Activated CD4-positive, alpha-beta T cell treated with anti-CD3 and anti-CD28 coated beads, Interleukin-2, Interleukin-6, amounts not matched to agents 100 ng/mL and 50 ng/mL, durations not matched to agents 16 hours and 8 hours (primary cell): ENCODE measurements at regions not wholly inside any gene's neighbourhood (a gene's known extent, or its start where the extent isn't known, plus 50 kb on each side); places are given as distances from the start of the nearest gene placed in this dataset.
"Not testable (repeated sequence)": the region's sequence is repeated elsewhere in the genome, so short reads cannot be mapped to it uniquely, and the experiment has no call there.

Experiments
- DNase-seq: peaks from one replicate; pipeline ENCODE4 v3.0.0-alpha.2; 2020

DNA sequence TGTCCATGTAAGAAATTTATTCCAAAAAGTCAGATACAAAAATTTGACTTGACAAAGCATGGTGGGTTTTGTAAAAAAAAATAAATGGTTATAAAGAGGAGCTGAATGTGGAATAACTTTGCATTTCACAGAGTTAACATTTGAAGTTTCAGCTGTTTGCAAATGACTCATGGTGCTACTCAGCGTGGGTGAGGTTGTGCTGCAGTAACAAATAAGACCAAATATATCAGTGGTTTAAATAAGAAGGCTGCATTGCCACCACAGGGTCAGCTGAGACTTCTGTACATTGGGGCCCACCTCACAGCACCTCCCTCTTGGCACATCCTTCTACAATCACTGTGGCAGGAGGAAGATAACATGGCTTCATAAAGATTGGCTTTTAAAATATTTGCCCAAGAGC lies 272.5 kb upstream of the SULF2 start:
- DNase-seq = no peak

DNA sequence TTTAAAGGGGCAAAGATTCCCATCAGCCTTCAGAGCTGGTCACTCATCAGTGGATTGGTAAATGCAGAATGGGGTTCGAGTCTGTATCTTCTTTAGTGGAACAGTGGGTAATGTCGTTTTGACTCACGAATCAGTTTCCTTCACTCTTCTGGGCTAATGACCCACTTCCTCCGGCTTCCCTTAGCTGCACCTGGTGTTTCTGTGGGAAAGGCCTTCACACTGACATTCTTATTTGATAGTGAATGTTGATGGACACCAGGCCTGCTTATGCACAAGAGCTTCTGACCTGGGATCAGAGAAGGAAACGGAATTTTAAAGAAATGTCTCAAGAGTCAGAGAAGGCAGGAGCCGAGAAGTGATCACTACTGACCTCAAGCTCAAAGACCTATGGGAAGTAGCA lies 272.0 kb upstream of the SULF2 start:
- DNase-seq = no peak

GRCh38 chr20:48056218-48056617 lies 270.9 kb upstream of the SULF2 start:
- DNase-seq = no peak

GRCh38 chr20:48054051-48054450 lies 268.8 kb upstream of the SULF2 start:
- no peak for DNase-seq

GRCh38 chr20:48052475-48052835 lies 267.2 kb upstream of the SULF2 start:
- no peak for DNase-seq

- no peak for DNase-seq
These were observed 266.7 kb upstream of the SULF2 start for GRCh38 chr20:48051794-48052474.

DNA sequence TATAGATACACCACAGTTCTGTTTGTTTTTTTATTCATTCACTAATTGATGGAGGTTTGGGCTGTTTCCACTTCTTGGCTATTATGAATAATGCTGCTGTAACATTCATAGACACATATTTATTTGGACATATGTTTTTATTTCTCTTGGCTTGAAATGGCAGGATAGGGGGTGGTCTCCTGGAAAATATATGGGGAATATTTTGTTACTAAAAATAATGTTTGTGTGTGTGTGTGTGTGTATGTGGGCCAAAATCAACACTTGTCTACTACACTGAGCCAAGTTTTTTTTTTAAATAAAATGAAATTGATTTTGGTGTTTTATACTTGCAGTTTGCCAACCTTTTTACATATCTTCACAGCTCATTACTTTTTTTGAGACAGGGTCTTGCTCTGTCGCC lies 264.4 kb upstream of the SULF2 start:
- no peak for DNase-seq

- DNase-seq = no peak
These were observed 263.9 kb upstream of the SULF2 start for GRCh38 chr20:48049171-48049570.

DNA sequence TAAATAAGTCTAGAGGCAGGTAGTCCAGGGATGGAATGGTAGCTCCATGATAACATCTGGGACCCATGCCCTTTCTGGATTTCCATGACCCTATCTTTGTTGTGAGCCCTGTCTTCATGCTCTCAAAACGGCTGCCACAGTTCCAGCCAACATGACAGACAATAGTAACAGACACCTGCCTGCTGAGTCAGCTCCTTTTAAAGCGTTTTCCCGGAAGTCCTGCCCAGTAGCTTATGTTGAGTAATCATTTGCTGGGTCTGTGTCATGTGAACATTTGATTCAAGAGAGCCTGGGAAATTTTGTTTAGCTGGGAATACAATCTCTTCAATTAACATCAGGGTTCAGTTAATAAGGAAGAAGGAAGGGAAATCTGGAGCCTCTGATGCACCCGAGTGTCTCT lies 262.2 kb upstream of the SULF2 start:
- DNase-seq = no peak

GRCh38 chr20:48042628-48043027 lies 257.3 kb upstream of the SULF2 start:
- no peak for DNase-seq

DNA sequence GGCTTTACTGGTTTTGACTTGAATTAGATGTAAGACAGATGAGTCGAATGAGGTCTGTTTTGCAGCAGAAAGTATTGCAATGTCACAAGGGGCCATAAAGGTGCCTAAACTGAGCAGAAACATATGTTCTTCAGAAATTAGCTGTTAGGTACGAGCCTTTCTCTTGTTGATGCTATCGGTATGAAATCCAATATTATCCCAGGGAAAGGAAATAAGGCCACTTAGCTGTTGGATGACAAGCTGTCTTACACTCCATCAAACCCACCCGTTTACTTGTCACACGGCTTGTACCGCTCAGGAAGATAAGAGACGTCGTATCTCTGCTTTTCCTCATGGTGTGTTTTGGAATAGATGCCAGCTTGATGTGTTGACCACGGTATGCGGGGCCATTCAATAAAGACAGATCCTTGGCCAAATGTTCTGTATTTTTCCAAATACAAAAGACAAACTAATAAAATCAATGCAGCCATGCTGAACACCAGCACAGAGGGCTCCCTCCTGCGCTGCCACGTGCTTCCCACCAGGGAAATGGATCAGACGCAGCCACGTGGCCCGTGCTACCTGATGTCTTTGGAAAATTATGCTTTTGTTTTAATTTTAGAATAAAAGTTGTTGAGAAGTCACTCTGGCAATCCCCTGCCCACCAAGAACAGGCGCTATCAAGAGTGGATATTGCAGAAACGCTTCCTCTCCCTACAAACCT lies 255.9 kb upstream of the SULF2 start:
- no peak for DNase-seq

GRCh38 chr20:48040491-48040890 lies 255.2 kb upstream of the SULF2 start:
- no peak for DNase-seq

GRCh38 chr20:48040051-48040450 lies 254.8 kb upstream of the SULF2 start:
- DNase-seq = no peak

GRCh38 chr20:48039514-48039913 lies 254.2 kb upstream of the SULF2 start:
- no peak for DNase-seq

- DNase-seq = no peak
These were observed 253.4 kb upstream of the SULF2 start for GRCh38 chr20:48038713-48039112.

GRCh38 chr20:48037798-48038197 lies 252.5 kb upstream of the SULF2 start:
- DNase-seq = not testable (repeated sequence)

DNA sequence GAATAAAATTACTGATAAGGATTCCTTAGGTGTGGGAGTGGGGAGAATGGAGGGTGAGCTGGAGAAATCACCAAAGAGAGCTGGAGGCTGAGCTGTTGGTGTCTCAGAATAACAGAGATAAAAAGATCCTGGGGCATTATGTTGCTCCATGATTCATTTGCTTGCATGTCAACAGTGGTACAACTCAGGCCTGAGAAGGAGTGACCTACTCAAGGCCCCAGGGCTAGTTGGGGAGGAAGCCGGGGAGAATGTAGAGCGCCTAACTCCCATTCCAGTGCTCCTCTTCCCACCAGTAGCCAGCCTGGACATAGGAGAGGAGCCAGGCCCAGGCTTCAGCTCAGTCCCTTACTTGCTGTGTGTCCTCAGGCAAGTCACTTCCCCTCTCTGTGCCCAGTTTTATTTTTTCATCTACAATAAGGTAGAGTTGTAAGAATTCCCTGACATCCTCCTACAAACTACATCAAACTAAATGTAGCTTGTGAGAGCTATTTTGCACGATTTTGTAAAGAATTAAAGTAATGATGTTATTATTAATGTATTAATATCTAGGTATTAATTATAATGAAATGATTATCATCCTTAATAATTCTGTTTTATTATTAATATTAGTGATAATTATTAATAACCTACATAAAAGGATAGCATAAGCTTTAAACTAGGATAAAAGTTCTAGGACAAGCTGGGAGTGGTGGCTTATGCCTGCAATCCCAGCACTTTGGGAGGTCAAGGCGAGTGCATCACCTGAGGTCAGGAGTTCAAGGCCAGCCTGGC lies 250.9 kb upstream of the SULF2 start:
- no peak for DNase-seq

DNA sequence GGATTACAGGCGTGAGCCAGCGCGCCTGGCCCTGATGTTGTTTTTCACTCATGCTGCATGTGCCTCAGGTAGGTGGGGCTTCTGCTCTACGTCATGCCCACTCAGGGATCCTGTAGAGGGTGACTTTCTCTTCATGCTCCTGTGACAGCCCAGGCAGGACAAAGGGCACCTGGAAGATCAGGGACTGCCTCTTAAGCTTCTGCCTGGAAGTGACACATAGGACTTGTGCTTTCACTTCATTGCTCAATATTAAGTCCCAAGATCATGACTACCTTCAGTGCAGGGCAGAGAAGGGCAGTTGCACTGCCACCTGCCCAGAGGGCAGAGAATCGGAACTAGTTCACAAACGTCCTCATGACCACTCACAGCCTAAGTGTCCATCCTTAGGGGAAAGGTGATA lies 249.5 kb upstream of the SULF2 start:
- DNase-seq = no peak

- not testable (repeated sequence) for DNase-seq
These were observed 247.7 kb upstream of the SULF2 start for GRCh38 chr20:48033005-48033404.

GRCh38 chr20:48031122-48031521 lies 245.8 kb upstream of the SULF2 start:
- DNase-seq = no peak

DNA sequence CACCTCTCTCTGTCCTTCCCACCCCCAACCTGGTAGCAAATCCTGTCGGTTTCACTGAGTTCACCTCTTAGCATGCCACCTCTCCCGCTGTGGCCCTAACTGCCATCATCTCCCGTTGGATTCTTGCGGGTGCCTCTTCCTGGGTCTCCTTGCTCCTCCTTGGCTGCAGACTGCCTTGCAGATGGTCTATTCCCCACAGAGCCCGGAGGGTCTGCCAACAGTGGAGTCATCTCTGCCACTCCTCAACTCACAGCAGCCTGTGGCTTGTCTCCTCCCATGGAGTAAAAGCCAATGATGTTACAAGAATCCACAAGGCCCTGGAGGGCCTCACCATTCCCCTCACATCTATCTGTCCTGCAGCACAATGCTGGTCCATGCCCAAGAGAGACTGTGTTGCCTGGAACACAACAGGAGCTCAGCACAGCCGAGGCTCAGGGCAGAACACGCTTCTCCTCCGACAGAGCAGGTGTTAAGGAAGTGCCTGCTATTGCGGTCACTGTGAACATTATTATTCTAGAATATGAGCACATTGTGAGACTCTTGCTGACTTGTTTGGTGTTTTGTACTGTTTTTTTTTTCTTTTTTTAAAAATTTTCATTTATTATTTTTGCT lies 241.8 kb upstream of the SULF2 start:
- DNase-seq = no peak

- DNase-seq = no peak
These were observed 240.4 kb upstream of the SULF2 start for GRCh38 chr20:48025661-48026060.

GRCh38 chr20:48025051-48025515 lies 239.8 kb upstream of the SULF2 start:
- DNase-seq = no peak

DNA sequence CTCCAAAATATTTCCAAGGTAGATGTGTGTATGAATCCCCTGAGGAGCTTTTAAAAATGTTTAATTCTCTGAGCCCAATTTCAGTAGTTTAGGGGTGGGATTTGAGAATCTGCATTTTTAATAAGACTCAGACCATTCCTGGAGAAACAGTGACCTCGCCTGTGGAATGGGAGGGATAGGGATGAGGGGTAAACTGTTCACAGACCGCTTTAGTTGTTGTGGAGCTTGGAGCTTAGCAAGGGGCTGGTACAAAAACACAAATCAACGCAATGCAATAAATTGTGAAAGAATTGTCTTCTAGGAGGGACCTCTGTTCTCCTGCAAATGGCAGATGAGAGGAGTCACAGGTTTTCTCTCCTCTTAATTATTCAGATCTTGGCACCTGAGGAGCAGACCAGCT lies 239.3 kb upstream of the SULF2 start:
- DNase-seq = no peak
